IMR-90 (cell line): ENCODE measurements at regions not wholly inside any gene's neighbourhood (a gene's known extent, or its start where the extent isn't known, plus 50 kb on each side); places are given as distances from the start of the nearest gene placed in this dataset.

Experiments
- ATAC-seq: fragments of 200-7000 bp; cut with Tn5 transposase; 2 replicates; pipeline ENCODE4 v1.9.1; 2020; ENCODE audit warnings: low read depth, mild to moderate bottlenecking, moderate library complexity
- BruUV-seq: library from RNA; stranded (reverse); fragments of 400-500 nt; replicated peaks from 2 replicates; lab custom pipeline; 2021; lab: Mats Ljungman, UMichigan
- CTCF ChIA-PET: fragments of 300-600 bp; formaldehyde crosslinking; extraction: SDS; loops from one replicate; lab custom pipeline; 2021; ENCODE audit warnings: antibody characterized with exemption; lab: Yijun Ruan, JAX
- POLR2A ChIA-PET: fragments of 300-600 bp; sonication (Branson Sonifier 250); formaldehyde crosslinking; loops from one replicate; lab custom pipeline; 2022; ENCODE audit warnings: antibody characterized with exemption; ENCODE audit not compliant: unreplicated experiment; lab: Charles Lee
- DNase-seq: peaks from one replicate; pipeline ENCODE4 v3.0.0; 2013
- H2AFZ ChIP-seq: replicated peaks from 2 replicates; pipeline ENCODE3; 2013; ENCODE audit warnings: low read length, mild to moderate bottlenecking; ENCODE audit not compliant: poor library complexity
- H2AK5ac ChIP-seq: 2 replicates; pipeline ENCODE4 v1.6.1; 2013; ENCODE audit warnings: low read depth, low read length, inconsistent platforms
- H2AK9ac ChIP-seq: replicated peaks from 2 replicates; pipeline ENCODE3; 2013; ENCODE audit warnings: mild to moderate bottlenecking, low read depth, low read length, moderate library complexity; ENCODE audit not compliant: poor library complexity
- H2BK120ac ChIP-seq: 2 replicates; pipeline ENCODE4 v1.6.1; 2013; ENCODE audit warnings: low read depth, low read length, inconsistent platforms
- H2BK15ac ChIP-seq: 3 replicates; pipeline ENCODE4 v1.6.1; 2013; ENCODE audit warnings: low read depth, low read length, inconsistent platforms
- H2BK20ac ChIP-seq: 2 replicates; pipeline ENCODE4 v1.6.1; 2013; ENCODE audit warnings: low read depth, mild to moderate bottlenecking, inconsistent platforms, low read length, moderate library complexity
- H2BK5ac ChIP-seq: 2 replicates; pipeline ENCODE4 v1.6.1; 2013; ENCODE audit warnings: mild to moderate bottlenecking, low read depth, low read length, inconsistent platforms; ENCODE audit not compliant: poor library complexity, severe bottlenecking
- H3K14ac ChIP-seq: replicated peaks from 2 replicates; pipeline ENCODE4 v1.6.1; 2013; ENCODE audit warnings: low read depth, low read length, inconsistent platforms
- H3K18ac ChIP-seq: 2 replicates; pipeline ENCODE4 v1.6.1; 2013; ENCODE audit warnings: low read depth, low read length, control low read depth
- H3K23ac ChIP-seq: 2 replicates; pipeline ENCODE4 v1.6.1; 2013; ENCODE audit warnings: low read depth, low read length, inconsistent platforms
- H3K27ac ChIP-seq: 2 replicates; pipeline ENCODE4 v1.5.1; 2013; ENCODE audit warnings: mild to moderate bottlenecking, control low read depth, low read length; ENCODE audit not compliant: insufficient read depth
- H3K27me3 ChIP-seq: 2 replicates; pipeline ENCODE4 v1.6.1; 2013; ENCODE audit warnings: low read length; ENCODE audit not compliant: control insufficient read depth, insufficient read depth
- H3K36me3 ChIP-seq: 2 replicates; pipeline ENCODE4 v1.6.1; 2013; ENCODE audit warnings: low read length, mixed read lengths; ENCODE audit not compliant: control insufficient read depth, insufficient read depth
- H3K4ac ChIP-seq: 2 replicates; pipeline ENCODE4 v1.6.1; 2013; ENCODE audit warnings: low read depth, low read length, inconsistent platforms
- H3K4me1 ChIP-seq: 2 replicates; pipeline ENCODE4 v1.6.1; 2013; ENCODE audit warnings: low read length, mixed read lengths; ENCODE audit not compliant: control insufficient read depth, insufficient read depth
- H3K4me2 ChIP-seq: 2 replicates; pipeline ENCODE4 v1.6.1; 2013; ENCODE audit warnings: low read depth, mild to moderate bottlenecking, control low read depth, low read length, moderate library complexity
- H3K4me3 ChIP-seq: 2 replicates; pipeline ENCODE4 v1.5.1; 2013; ENCODE audit warnings: low read depth, mild to moderate bottlenecking, control low read depth, low read length, moderate library complexity; ENCODE audit not compliant: insufficient read depth
- H3K56ac ChIP-seq: 2 replicates; pipeline ENCODE4 v1.6.1; 2013; ENCODE audit warnings: low read length, inconsistent platforms; ENCODE audit not compliant: insufficient read depth; ENCODE audit errors: extremely low read depth
- H3K79me1 ChIP-seq, 2 experiments: 2 replicates each; pipeline ENCODE4 v1.6.1; 2013; ENCODE audit warnings: low read length in 2 of 2, inconsistent platforms in 1 of 2, low read depth in 1 of 2
- H3K9ac ChIP-seq: 2 replicates; pipeline ENCODE4 v1.6.1; 2013; ENCODE audit warnings: low read depth, low read length, control low read depth
- H3K9me1 ChIP-seq: 2 replicates; pipeline ENCODE4 v1.6.1; 2013; ENCODE audit warnings: low read length, inconsistent platforms; ENCODE audit not compliant: insufficient read depth
- H3K9me3 ChIP-seq: 2 replicates; pipeline ENCODE4 v1.6.1; 2013; ENCODE audit warnings: low read length; ENCODE audit not compliant: control insufficient read depth, insufficient read depth
- H4K20me1 ChIP-seq: 2 replicates; pipeline ENCODE4 v1.6.1; 2013; ENCODE audit warnings: low read length, inconsistent platforms; ENCODE audit not compliant: insufficient read depth
- H4K5ac ChIP-seq: 2 replicates; pipeline ENCODE4 v1.6.1; 2013; ENCODE audit warnings: mild to moderate bottlenecking, low read depth, low read length, control low read depth
- H4K8ac ChIP-seq, 2 experiments: 2 replicates each; pipeline ENCODE4 v1.6.1; 2013; ENCODE audit warnings: low read depth in 2 of 2, low read length in 2 of 2, control low read depth in 1 of 2, inconsistent platforms in 1 of 2
- H4K91ac ChIP-seq: 2 replicates; pipeline ENCODE4 v1.6.1; 2013; ENCODE audit warnings: low read depth, low read length, inconsistent platforms; ENCODE audit not compliant: insufficient read depth
- CEBPB ChIP-seq: IDR thresholded peaks from 2 replicates; pipeline ENCODE4 v1.6.1; 2012; ENCODE audit warnings: low read depth, low read length, improper control_type of control experiment
- ELK1 ChIP-seq: fragments of 150-350 bp; IDR thresholded peaks from 2 replicates; pipeline ENCODE4 v1.6.1; 2016; ENCODE audit warnings: low read depth, mild to moderate bottlenecking, low read length, moderate library complexity, borderline replicate concordance
- POLR2A ChIP-seq: IDR thresholded peaks from 2 replicates; pipeline ENCODE4 v1.6.1; 2012; ENCODE audit warnings: mild to moderate bottlenecking, low read depth, low read length
- WGBS, 2 experiments: methylation state at CpG; one replicate each; pipeline versions ENCODE4 v1.1.5 to v1.1.7; 2013; ENCODE audit warnings: missing lambda C conversion rate in 2 of 2; ENCODE audit not compliant: insufficient read length in 1 of 2; ENCODE audit errors: extremely low coverage in 2 of 2; 5-methylcytosine and 5-hydroxymethylcytosine counted together
- dilution Hi-C: fragments of 300-500 bp; cut with HindIII; formaldehyde crosslinking; loops from one replicate; pipeline ENCODE4 v1.14.3; 2018; ENCODE audit warnings: low sequenced_read_pairs; ENCODE audit not compliant: unreplicated experiment
- in situ Hi-C: fragments of 300-500 bp; cut with MboI; formaldehyde crosslinking; loops from 3 replicates; pipeline ENCODE4 v1.14.3; 2019; ENCODE audit warnings: low sequenced_read_pairs, inconsistent platforms, mixed read lengths
- intact Hi-C: fragments of 100-400 bp; cut with micrococcal nuclease; formaldehyde crosslinking; loops from 2 replicates; pipeline ENCODE4 v1.10.0; 2022
- TF ChIP-seq, protein P1 (sequence below): fragments of 150-350 bp; IDR thresholded peaks from 2 replicates; pipeline ENCODE4 v1.6.1; 2017; ENCODE audit warnings: mild to moderate bottlenecking, antibody characterized with exemption, low read length, low read depth

GRCh38 chr3:145650170-145650569 lies 510.8 kb downstream of the PLOD2 start:
- no peak overlapping the region for H3K4me3 ChIP-seq
- no peaks in the 10 kb centered on the region for H3K4me1 ChIP-seq
- peaks cover 3% of the 10 kb centered on the region; the same call in 1 of the 2 replicates for H3K9me3 ChIP-seq
- no CpG with 5 or more reads among the region's 4 CpGs for WGBS, 2 experiments
- H3K36me3 ChIP-seq: no peaks in the 10 kb centered on the region
- POLR2A ChIA-PET: no interaction called here
- H3K9ac ChIP-seq: no peak overlapping the region
- no peak overlapping the region for H3K14ac ChIP-seq
- BruUV-seq: no TSS peak
- in situ Hi-C loops (no loop called here), dilution Hi-C loops (no loop called here), intact Hi-C loops (no loop called here)
- no peak overlapping the region for H2BK120ac ChIP-seq
- no peak for TF ChIP-seq ELK1
- TF ChIP-seq CEBPB: 0 out of 2 replicates have a peak, but pooled peaks have one; percentile 6
- TF ChIP-seq, protein P1, sequence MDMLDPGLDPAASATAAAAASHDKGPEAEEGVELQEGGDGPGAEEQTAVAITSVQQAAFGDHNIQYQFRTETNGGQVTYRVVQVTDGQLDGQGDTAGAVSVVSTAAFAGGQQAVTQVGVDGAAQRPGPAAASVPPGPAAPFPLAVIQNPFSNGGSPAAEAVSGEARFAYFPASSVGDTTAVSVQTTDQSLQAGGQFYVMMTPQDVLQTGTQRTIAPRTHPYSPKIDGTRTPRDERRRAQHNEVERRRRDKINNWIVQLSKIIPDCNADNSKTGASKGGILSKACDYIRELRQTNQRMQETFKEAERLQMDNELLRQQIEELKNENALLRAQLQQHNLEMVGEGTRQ: no peak
- no peak for TF ChIP-seq POLR2A
- CTCF ChIA-PET: no interaction called here
- H3K23ac ChIP-seq: no peak overlapping the region
- H2AK5ac ChIP-seq: no peak overlapping the region
- H2AK9ac ChIP-seq: no peak overlapping the region
- DNase-seq: no peak
- no peaks in the 10 kb centered on the region for H3K79me1 ChIP-seq
- H2BK20ac ChIP-seq: no peak overlapping the region
- no peak overlapping the region for H2BK15ac ChIP-seq
- no peak for ATAC-seq
- H3K56ac ChIP-seq: no peak overlapping the region
- no peak overlapping the region for H3K27ac ChIP-seq
- H3K27me3 ChIP-seq: no peaks in the 10 kb centered on the region
- H2BK5ac ChIP-seq: no peak overlapping the region
- H4K20me1 ChIP-seq: no peaks in the 10 kb centered on the region
- no peak overlapping the region for H4K5ac ChIP-seq
- no peak overlapping the region for H3K4ac ChIP-seq
- no peak overlapping the region for H3K18ac ChIP-seq
- H2AFZ ChIP-seq: no peak overlapping the region
- H3K9me1 ChIP-seq: no peaks in the 10 kb centered on the region
- H4K8ac ChIP-seq: no peak overlapping the region
- no peak overlapping the region for H4K91ac ChIP-seq
- no peak overlapping the region for H3K4me2 ChIP-seq
